GM12878 (cell line): ENCODE measurements at regions not wholly inside any gene's neighbourhood (a gene's known extent, or its start where the extent isn't known, plus 50 kb on each side); places are given as distances from the start of the nearest gene placed in this dataset.
A peak's percentile ranks its signal among the peaks of the same experiment; 100 is the strongest.

ENCODE experiments used
- ATAC-seq: fragments of 200-7000 bp; cut with Tn5 transposase; 3 replicates; pipeline ENCODE4 v1.9.1; 2020; ENCODE audit warnings: mild to moderate bottlenecking, moderate library complexity
- BruUV-seq: library from RNA; stranded (reverse); fragments of 400-500 nt; replicated peaks from 2 replicates; lab custom pipeline; 2021; lab: Mats Ljungman, UMichigan
- CTCF ChIA-PET: fragments of 300-600 bp; sonication (Branson Sonifier 250); formaldehyde crosslinking; extraction: SDS; loops from one replicate; lab custom pipeline; 2021; ENCODE audit warnings: inconsistent platforms; lab: Yijun Ruan, JAX
- POLR2A ChIA-PET: fragments of 350-600 bp; formaldehyde crosslinking; extraction: SDS; loops from one replicate; lab custom pipeline; 2021; ENCODE audit warnings: inconsistent platforms; lab: Charles Lee
- RAD21 ChIA-PET: fragments of 300-600 bp; sonication (Branson Sonifier 250); formaldehyde crosslinking; loops from one replicate; lab custom pipeline; 2023; ENCODE audit warnings: antibody characterized with exemption; ENCODE audit not compliant: unreplicated experiment; lab: Charles Lee
- SMC1A ChIA-PET: fragments of 300-600 bp; sonication (Branson Sonifier 250); formaldehyde crosslinking; loops from one replicate; lab custom pipeline; 2023; ENCODE audit not compliant: unreplicated experiment, uncharacterized antibody; lab: Charles Lee
- DNase-seq: peaks from one replicate; pipeline ENCODE4 v3.0.0-alpha.2; 2011; ENCODE audit warnings: low read depth, low spot score
- FAIRE-seq: peaks from 3 replicates; lab custom pipeline; 2011; peaks lifted over from hg19 to GRCh38; lab: Jason Lieb, UNC
- H2AFZ ChIP-seq: 2 replicates; pipeline ENCODE4 v1.6.0; 2011; ENCODE audit warnings: low read depth, low read length, control low read depth; ENCODE audit not compliant: control insufficient read depth
- H3K27ac ChIP-seq: 2 replicates; pipeline ENCODE4 v1.5.1; 2011; ENCODE audit warnings: control low read depth; ENCODE audit not compliant: control insufficient read depth, insufficient read depth
- H3K27me3 ChIP-seq, 2 experiments: replicated peaks in 1 of 2; 2 replicates each; pipeline versions ENCODE4 v1.6.0 to v1.6.1; 2011; ENCODE audit warnings: low read length in 1 of 2; ENCODE audit not compliant: control insufficient read depth in 2 of 2, insufficient read depth in 2 of 2
- H3K36me3 ChIP-seq, 2 experiments: 2 replicates each; pipeline ENCODE4 v1.5.1; 2011; ENCODE audit warnings: low read length in 1 of 2; ENCODE audit not compliant: control insufficient read depth in 2 of 2, insufficient read depth in 2 of 2
- H3K4me1 ChIP-seq: 2 replicates; pipeline ENCODE4 v1.6.1; 2011; ENCODE audit warnings: mild to moderate bottlenecking, low read length, moderate library complexity, mixed read lengths; ENCODE audit not compliant: control insufficient read depth, insufficient read depth
- H3K4me2 ChIP-seq: 2 replicates; pipeline ENCODE4 v1.6.0; 2011; ENCODE audit warnings: control low read depth; ENCODE audit not compliant: control insufficient read depth, insufficient read depth
- H3K4me3 ChIP-seq: fragments of 200-600 bp; sonication (generic); 2 replicates; pipeline ENCODE4 v1.5.1; 2016
- H3K79me2 ChIP-seq: 2 replicates; pipeline ENCODE4 v1.6.0; 2011; ENCODE audit warnings: low read length; ENCODE audit not compliant: control insufficient read depth, insufficient read depth
- H3K9ac ChIP-seq: 2 replicates; pipeline ENCODE4 v1.8.0; 2011; ENCODE audit warnings: low read length, control low read depth, mixed read lengths; ENCODE audit not compliant: control insufficient read depth, insufficient read depth
- H3K9me3 ChIP-seq: replicated peaks from 3 replicates; pipeline ENCODE4 v1.5.1; 2011; ENCODE audit warnings: mild to moderate bottlenecking, low read length; ENCODE audit not compliant: control insufficient read depth, insufficient read depth
- H4K20me1 ChIP-seq: 2 replicates; pipeline ENCODE4 v1.6.0; 2011; ENCODE audit not compliant: control insufficient read depth, insufficient read depth
- CBX3 ChIP-seq: fragments of 200-600 bp; sonication (generic); IDR thresholded peaks from 2 replicates; pipeline ENCODE4 v1.6.1; 2016; ENCODE audit warnings: low read depth, borderline replicate concordance
- CHD1 ChIP-seq: IDR thresholded peaks from 2 replicates; pipeline ENCODE4 v1.6.1; 2012; ENCODE audit warnings: low read depth, low read length, improper control_type of control experiment
- FOXM1 ChIP-seq: IDR thresholded peaks from 2 replicates; pipeline ENCODE4 v1.6.1; 2012; ENCODE audit warnings: low read depth, mild to moderate bottlenecking, inconsistent platforms, low read length, moderate library complexity
- GABPA ChIP-seq: IDR thresholded peaks from 2 replicates; pipeline ENCODE4 v1.6.1; 2014; ENCODE audit warnings: antibody characterized with exemption, low read depth, mild to moderate bottlenecking, inconsistent platforms
- HCFC1 ChIP-seq: fragments of 150-350 bp; IDR thresholded peaks from 2 replicates; pipeline ENCODE4 v1.6.1; 2014; ENCODE audit warnings: low read length
- HDAC6 ChIP-seq: fragments of 200-600 bp; sonication (generic); IDR thresholded peaks from one replicate; pipeline ENCODE4 v1.8.0; 2017; ENCODE audit warnings: antibody characterized with exemption; ENCODE audit not compliant: unreplicated experiment
- IKZF2 ChIP-seq, 2 experiments: fragments of 450-650 bp; IDR thresholded peaks; 2 replicates each; pipeline ENCODE4 v1.6.1; 2017; ENCODE audit warnings: mild to moderate bottlenecking in 2 of 2, moderate library complexity in 2 of 2
- LARP7 ChIP-seq: fragments of 450-650 bp; IDR thresholded peaks from 2 replicates; pipeline ENCODE4 v1.6.1; 2017; ENCODE audit warnings: mild to moderate bottlenecking
- MEF2B ChIP-seq: fragments of 450-650 bp; IDR thresholded peaks from 2 replicates; pipeline ENCODE4 v1.6.1; 2018; ENCODE audit warnings: mild to moderate bottlenecking, moderate library complexity; ENCODE audit not compliant: partially characterized antibody, poor library complexity, severe bottlenecking
- NFYB ChIP-seq: IDR thresholded peaks from 2 replicates; pipeline ENCODE4 v1.6.1; 2011; ENCODE audit warnings: low read depth, mild to moderate bottlenecking, low read length, improper control_type of control experiment, moderate library complexity; ENCODE audit not compliant: insufficient read depth
- RAD51 ChIP-seq: fragments of 450-650 bp; IDR thresholded peaks from 2 replicates; pipeline ENCODE4 v1.6.1; 2016; ENCODE audit warnings: moderate library complexity, mild to moderate bottlenecking, inconsistent platforms
- RELA ChIP-seq: fragments of 450-650 bp; IDR thresholded peaks from 2 replicates; pipeline ENCODE4 v1.8.0; 2014; ENCODE audit warnings: borderline replicate concordance; ENCODE audit not compliant: partially characterized antibody
- SMAD5 ChIP-seq: IDR thresholded peaks from 2 replicates; pipeline ENCODE4 v1.6.1; 2016; ENCODE audit warnings: antibody characterized with exemption, low read depth
- ZNF622 ChIP-seq: fragments of 450-650 bp; IDR thresholded peaks from 2 replicates; pipeline ENCODE4 v1.6.1; 2017; ENCODE audit warnings: mild to moderate bottlenecking, inconsistent platforms
- WGBS: methylation state at CpG from one replicate; pipeline ENCODE4 v1.1.6; 2016; ENCODE audit warnings: low lambda C conversion rate; ENCODE audit not compliant: insufficient replicate concordance, insufficient coverage; ENCODE audit errors: missing lambda C conversion rate; 5-methylcytosine and 5-hydroxymethylcytosine counted together
- in situ Hi-C: fragments of 300-500 bp; cut with MboI; formaldehyde crosslinking; loops from 9 replicates; pipeline ENCODE4 v1.14.3; 2018; ENCODE audit warnings: mixed read lengths
- intact Hi-C: fragments of 100-400 bp; cut with micrococcal nuclease; formaldehyde crosslinking; loops from one replicate; pipeline ENCODE4 v1.14.2; 2022; ENCODE audit not compliant: unreplicated experiment
- TF ChIP-seq, protein P1 (sequence below): IDR thresholded peaks from 2 replicates; pipeline ENCODE4 v1.6.1; 2012; ENCODE audit warnings: low read depth, low read length, improper control_type of control experiment
- TF ChIP-seq, protein P2 (sequence below): fragments of 450-650 bp; IDR thresholded peaks from 2 replicates; pipeline ENCODE4 v1.6.1; 2016; ENCODE audit warnings: mild to moderate bottlenecking, moderate library complexity, borderline replicate concordance

DNA sequence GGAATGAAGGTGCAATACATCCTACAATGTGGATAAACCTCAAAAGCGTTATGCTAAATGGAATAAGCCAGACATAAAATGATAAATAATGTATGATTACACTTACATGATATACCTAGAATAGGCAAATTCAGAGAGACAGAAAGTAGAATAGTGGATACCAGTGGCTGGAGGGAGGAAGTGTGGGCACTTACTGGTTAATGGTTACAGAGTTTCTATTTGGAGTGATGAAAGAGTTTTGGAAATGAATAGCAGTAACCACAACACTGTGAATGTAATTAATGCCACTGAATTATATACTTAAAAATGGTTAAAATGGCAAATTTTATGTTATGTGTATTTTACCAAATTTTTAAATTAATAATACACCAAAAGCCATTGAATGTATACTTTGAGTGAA, 71.4 kb upstream of the CST7 start:
- Histone ChIP-seq H3K9ac (no peak overlapping the region), H3K27me3 (no peaks in the 10 kb centered on the region), H3K9me3 (no peaks in the 10 kb centered on the region; the same call in 2 of the 3 replicates), H2AFZ (no peak overlapping the region), H3K4me2 (no peak overlapping the region), H3K79me2 (no peaks in the 10 kb centered on the region), H3K4me1 (peaks cover 7% of the 10 kb centered on the region), H3K36me3 (no peaks in the 10 kb centered on the region), H3K4me3 (no peak overlapping the region), H3K27ac (no peak overlapping the region), H4K20me1 (no peaks in the 10 kb centered on the region)
- in situ Hi-C loops (no loop called here), intact Hi-C loops (no loop called here)
- no peak for TF ChIP-seq GABPA
- TF ChIP-seq RAD51: no peak
- TF ChIP-seq, protein P1, sequence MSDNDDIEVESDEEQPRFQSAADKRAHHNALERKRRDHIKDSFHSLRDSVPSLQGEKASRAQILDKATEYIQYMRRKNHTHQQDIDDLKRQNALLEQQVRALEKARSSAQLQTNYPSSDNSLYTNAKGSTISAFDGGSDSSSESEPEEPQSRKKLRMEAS: no peak
- no peak for TF ChIP-seq CHD1
- TF ChIP-seq CBX3: no peak
- no peak for TF ChIP-seq SMAD5
- ChIA-PET POLR2A (no interaction called here), SMC1A (no interaction called here), CTCF (no interaction called here), RAD21 (no interaction called here)
- ATAC-seq (peak; percentile 48), FAIRE-seq (no peak), DNase-seq (no peak)
- no TSS peak for BruUV-seq
- 36% methylated on average over 1 of the region's 1 CpG for WGBS

DNA sequence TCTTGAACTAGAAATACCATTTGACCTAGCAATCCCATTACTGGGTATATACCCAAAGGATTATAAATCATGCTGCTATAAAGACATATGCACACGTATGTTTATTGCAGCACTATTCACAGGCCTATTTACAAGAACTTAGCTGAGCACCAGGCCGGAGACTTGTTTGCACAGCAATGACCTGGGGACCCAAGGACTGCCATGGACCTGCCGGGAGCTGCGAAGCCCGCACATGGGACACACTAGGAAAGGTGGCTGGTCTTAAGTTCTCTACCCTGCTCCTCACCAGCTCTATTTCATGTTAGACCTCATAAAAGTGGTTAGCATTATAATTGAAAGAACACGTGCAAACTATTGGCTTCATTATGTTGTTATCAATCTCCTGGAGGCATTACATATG, 70.4 kb upstream of the CST7 start:
- no TSS peak for BruUV-seq
- 83% methylated on average over 6 of the region's 6 CpGs for WGBS
- no peaks in the 10 kb centered on the region for H3K27me3 ChIP-seq
- no peaks in the 10 kb centered on the region; the same call in 2 of the 3 replicates for H3K9me3 ChIP-seq
- no peak overlapping the region for H2AFZ ChIP-seq
- H3K27ac ChIP-seq: no peak overlapping the region
- ChIA-PET POLR2A (no interaction called here), CTCF (no interaction called here), RAD21 (no interaction called here), SMC1A (no interaction called here)
- no peak overlapping the region for H3K4me3 ChIP-seq
- DNase-seq (no peak), ATAC-seq (no peak), FAIRE-seq (no peak)
- H3K4me2 ChIP-seq: no peak overlapping the region
- H4K20me1 ChIP-seq: no peaks in the 10 kb centered on the region
- H3K36me3 ChIP-seq: no peaks in the 10 kb centered on the region
- intact Hi-C loops: no loop called here
- in situ Hi-C loops: no loop called here
- no peak overlapping the region for H3K9ac ChIP-seq
- H3K79me2 ChIP-seq: no peaks in the 10 kb centered on the region
- no peaks in the 10 kb centered on the region for H3K4me1 ChIP-seq
- TF ChIP-seq NFYB (no peak), FOXM1 (no peak), HCFC1 (no peak), LARP7 (no peak), HDAC6 (no peak), ZNF622 (no peak), IKZF2 (IDR thresholded peaks at IDR 0.05) (no peak), MEF2B (no peak), RELA (no peak)
- TF ChIP-seq, protein P2, sequence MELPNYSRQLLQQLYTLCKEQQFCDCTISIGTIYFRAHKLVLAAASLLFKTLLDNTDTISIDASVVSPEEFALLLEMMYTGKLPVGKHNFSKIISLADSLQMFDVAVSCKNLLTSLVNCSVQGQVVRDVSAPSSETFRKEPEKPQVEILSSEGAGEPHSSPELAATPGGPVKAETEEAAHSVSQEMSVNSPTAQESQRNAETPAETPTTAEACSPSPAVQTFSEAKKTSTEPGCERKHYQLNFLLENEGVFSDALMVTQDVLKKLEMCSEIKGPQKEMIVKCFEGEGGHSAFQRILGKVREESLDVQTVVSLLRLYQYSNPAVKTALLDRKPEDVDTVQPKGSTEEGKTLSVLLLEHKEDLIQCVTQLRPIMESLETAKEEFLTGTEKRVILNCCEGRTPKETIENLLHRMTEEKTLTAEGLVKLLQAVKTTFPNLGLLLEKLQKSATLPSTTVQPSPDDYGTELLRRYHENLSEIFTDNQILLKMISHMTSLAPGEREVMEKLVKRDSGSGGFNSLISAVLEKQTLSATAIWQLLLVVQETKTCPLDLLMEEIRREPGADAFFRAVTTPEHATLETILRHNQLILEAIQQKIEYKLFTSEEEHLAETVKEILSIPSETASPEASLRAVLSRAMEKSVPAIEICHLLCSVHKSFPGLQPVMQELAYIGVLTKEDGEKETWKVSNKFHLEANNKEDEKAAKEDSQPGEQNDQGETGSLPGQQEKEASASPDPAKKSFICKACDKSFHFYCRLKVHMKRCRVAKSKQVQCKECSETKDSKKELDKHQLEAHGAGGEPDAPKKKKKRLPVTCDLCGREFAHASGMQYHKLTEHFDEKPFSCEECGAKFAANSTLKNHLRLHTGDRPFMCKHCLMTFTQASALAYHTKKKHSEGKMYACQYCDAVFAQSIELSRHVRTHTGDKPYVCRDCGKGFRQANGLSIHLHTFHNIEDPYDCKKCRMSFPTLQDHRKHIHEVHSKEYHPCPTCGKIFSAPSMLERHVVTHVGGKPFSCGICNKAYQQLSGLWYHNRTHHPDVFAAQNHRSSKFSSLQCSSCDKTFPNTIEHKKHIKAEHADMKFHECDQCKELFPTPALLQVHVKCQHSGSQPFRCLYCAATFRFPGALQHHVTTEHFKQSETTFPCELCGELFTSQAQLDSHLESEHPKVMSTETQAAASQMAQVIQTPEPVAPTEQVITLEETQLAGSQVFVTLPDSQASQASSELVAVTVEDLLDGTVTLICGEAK: no peak
